22Rv1 (cell line): ENCODE measurements at regions not wholly inside any gene's neighbourhood (a gene's known extent, or its start where the extent isn't known, plus 50 kb on each side); places are given as distances from the start of the nearest gene placed in this dataset.

Source experiments
- CTCF ChIP-seq: fragments of 450-650 bp; IDR thresholded peaks from 2 replicates; pipeline ENCODE4 v1.5.1; 2017; ENCODE audit warnings: mild to moderate bottlenecking
- ZFX ChIP-seq: fragments of 450-650 bp; IDR thresholded peaks from 2 replicates; pipeline ENCODE4 v1.6.1; 2017; ENCODE audit warnings: antibody characterized with exemption, borderline replicate concordance

- TF ChIP-seq CTCF, result no peak
- TF ChIP-seq ZFX, result no peak
Observed at GRCh38 chr3:152540120-152540519, 271.4 kb downstream of the MBNL1 start.
